H1 (cell line): ENCODE measurements at regions not wholly inside any gene's neighbourhood (a gene's known extent, or its start where the extent isn't known, plus 50 kb on each side); places are given as distances from the start of the nearest gene placed in this dataset.
A peak's percentile ranks its signal among the peaks of the same experiment; 100 is the strongest.

Source experiments
- CTCF ChIA-PET: fragments of 300-600 bp; sonication (Branson Sonifier 250); formaldehyde crosslinking; loops from one replicate; lab custom pipeline; 2021; ENCODE audit not compliant: partially characterized antibody; lab: Charles Lee
- POLR2A ChIA-PET: fragments of 300-600 bp; sonication (Branson Sonifier 250); formaldehyde crosslinking; loops from one replicate; lab custom pipeline; 2021; ENCODE audit warnings: inconsistent platforms; ENCODE audit not compliant: partially characterized antibody; lab: Charles Lee
- DNase-seq, 2 experiments: peaks; one replicate each; pipeline versions ENCODE4 v3.0.0 to v3.0.0-alpha.2; 2010 to 2022; ENCODE audit warnings: low spot score in 2 of 2, low read depth in 1 of 2, mixed read lengths in 1 of 2
- FAIRE-seq: peaks from 2 replicates; lab custom pipeline; 2011; peaks lifted over from hg19 to GRCh38; lab: Jason Lieb, UNC
- H2AFZ ChIP-seq: 2 replicates; pipeline ENCODE4 v1.8.1; 2012; ENCODE audit warnings: low read length, inconsistent platforms
- H2AK5ac ChIP-seq: 2 replicates; pipeline ENCODE4 v1.6.1; 2013; ENCODE audit warnings: low read depth, low read length
- H2BK120ac ChIP-seq: replicated peaks from 2 replicates; pipeline ENCODE3; 2013; ENCODE audit warnings: low read depth, low read length, inconsistent platforms
- H2BK12ac ChIP-seq: 2 replicates; pipeline ENCODE4 v1.6.1; 2013; ENCODE audit warnings: low read depth, low read length
- H2BK15ac ChIP-seq: 2 replicates; pipeline ENCODE4 v1.6.1; 2013; ENCODE audit warnings: low read length
- H2BK20ac ChIP-seq: 2 replicates; pipeline ENCODE4 v1.6.1; 2013; ENCODE audit warnings: low read length
- H2BK5ac ChIP-seq: 2 replicates; pipeline ENCODE4 v1.6.1; 2013; ENCODE audit warnings: low read depth, low read length
- H3K14ac ChIP-seq: 2 replicates; pipeline ENCODE4 v1.6.1; 2013; ENCODE audit warnings: inconsistent platforms; ENCODE audit not compliant: insufficient read length
- H3K18ac ChIP-seq: 2 replicates; pipeline ENCODE4 v1.6.1; 2013; ENCODE audit warnings: low read length; ENCODE audit errors: extremely low read depth
- H3K23ac ChIP-seq: 2 replicates; pipeline ENCODE4 v1.6.1; 2013; ENCODE audit warnings: inconsistent platforms; ENCODE audit not compliant: insufficient read length
- H3K23me2 ChIP-seq: 2 replicates; pipeline ENCODE4 v1.6.1; 2013; ENCODE audit warnings: low read depth, low read length
- H3K27ac ChIP-seq: 2 replicates; pipeline ENCODE4 v1.6.1; 2011; ENCODE audit warnings: low read depth, low read length, inconsistent platforms
- H3K27me3 ChIP-seq, 4 experiments: replicated peaks in 1 of 4; 1 replicate in 1 of 4; 2 replicates in 3 of 4; pipeline versions ENCODE4 v1.6.1 to v1.8.1; 2011 to 2013; ENCODE audit warnings: low read length in 3 of 4, mild to moderate bottlenecking in 3 of 4, inconsistent platforms in 2 of 4, mixed read lengths in 2 of 4, moderate library complexity in 1 of 4; ENCODE audit not compliant: control insufficient read depth in 3 of 4, insufficient read depth in 3 of 4; ENCODE audit errors: extremely low read depth in 1 of 4
- H3K36me3 ChIP-seq, 4 experiments: 2 replicates each; pipeline versions ENCODE4 v1.6.1 to v1.8.1; 2011 to 2013; ENCODE audit warnings: mild to moderate bottlenecking in 4 of 4, low read length in 3 of 4, moderate library complexity in 2 of 4, control low read depth in 1 of 4, inconsistent platforms in 1 of 4; ENCODE audit not compliant: insufficient read depth in 4 of 4, control insufficient read depth in 2 of 4
- H3K4ac ChIP-seq: replicated peaks from 2 replicates; pipeline ENCODE3; 2013; ENCODE audit warnings: low read length, low read depth, mixed read lengths, inconsistent platforms; ENCODE audit not compliant: insufficient read length
- H3K4me1 ChIP-seq, 4 experiments: replicated peaks in 1 of 4; 1 replicate in 1 of 4; 2 replicates in 3 of 4; pipeline versions ENCODE4 v1.6.1 to v1.8.1; 2011 to 2013; ENCODE audit warnings: low read length in 3 of 4, inconsistent platforms in 2 of 4, mixed read lengths in 1 of 4; ENCODE audit not compliant: insufficient read depth in 4 of 4, control insufficient read depth in 3 of 4
- H3K4me2 ChIP-seq, 2 experiments: 2 replicates each; pipeline versions ENCODE4 v1.6.1 to v1.8.1; 2011 to 2013; ENCODE audit warnings: low read depth in 2 of 2, low read length in 2 of 2, control low read depth in 1 of 2, inconsistent platforms in 1 of 2, mild to moderate bottlenecking in 1 of 2; ENCODE audit not compliant: insufficient read depth in 1 of 2
- H3K4me3 ChIP-seq, 4 experiments: fragments of 200-600, 300-600 bp in 1 of 4; sonication (generic), shearing (Covaris generic), sonication (Bioruptor Twin) in 1 of 4; 2 replicates each; pipeline versions ENCODE4 v1.5.1 to v1.8.1; 2011 to 2016; ENCODE audit warnings: low read length in 4 of 4, low read depth in 3 of 4, control low read depth in 2 of 4, inconsistent platforms in 2 of 4, mild to moderate bottlenecking in 2 of 4, mixed read lengths in 1 of 4, moderate library complexity in 1 of 4; ENCODE audit not compliant: insufficient read depth in 2 of 4; ENCODE audit errors: extremely low read depth in 1 of 4
- H3K56ac ChIP-seq: replicated peaks from 2 replicates; pipeline ENCODE3; 2013; ENCODE audit warnings: low read depth, mild to moderate bottlenecking, mixed read lengths, low read length, inconsistent platforms; ENCODE audit not compliant: insufficient read length
- H3K79me1 ChIP-seq: 2 replicates; pipeline ENCODE4 v1.6.1; 2013; ENCODE audit warnings: low read depth, low read length, control low read depth
- H3K79me2 ChIP-seq, 2 experiments: 2 replicates each; pipeline versions ENCODE4 v1.6.1 to v1.8.1; 2012 to 2013; ENCODE audit warnings: low read length in 2 of 2, mild to moderate bottlenecking in 2 of 2, inconsistent platforms in 1 of 2; ENCODE audit not compliant: insufficient read depth in 2 of 2, control insufficient read depth in 1 of 2
- H3K9ac ChIP-seq, 4 experiments: replicated peaks in 1 of 4; 1 replicate in 1 of 4; 2 replicates in 3 of 4; pipeline versions ENCODE4 v1.6.1 to v1.8.1; 2011 to 2013; ENCODE audit warnings: low read depth in 3 of 4, low read length in 3 of 4, control low read depth in 2 of 4, mild to moderate bottlenecking in 2 of 4, moderate library complexity in 2 of 4, inconsistent platforms in 1 of 4; ENCODE audit errors: extremely low read depth in 1 of 4
- H3K9me3 ChIP-seq, 2 experiments: 2 replicates each; pipeline versions ENCODE4 v1.6.1 to v1.8.1; 2012 to 2013; ENCODE audit warnings: mild to moderate bottlenecking in 2 of 2, moderate library complexity in 2 of 2, control low read depth in 1 of 2, inconsistent platforms in 1 of 2, low read depth in 1 of 2, low read length in 1 of 2, mixed read lengths in 1 of 2; ENCODE audit not compliant: insufficient read depth in 2 of 2
- H4K20me1 ChIP-seq, 2 experiments: replicated peaks in 1 of 2; 2 replicates each; pipeline versions ENCODE3 to v1.8.1; 2011 to 2013; ENCODE audit warnings: inconsistent platforms in 2 of 2, low read length in 2 of 2, mild to moderate bottlenecking in 1 of 2; ENCODE audit not compliant: insufficient read depth in 2 of 2, control insufficient read depth in 1 of 2
- H4K5ac ChIP-seq: 2 replicates; pipeline ENCODE4 v1.6.1; 2013; ENCODE audit warnings: low read length, low read depth, mixed read lengths, inconsistent platforms; ENCODE audit not compliant: insufficient read length
- H4K8ac ChIP-seq: 2 replicates; pipeline ENCODE4 v1.8.0; 2013; ENCODE audit warnings: mild to moderate bottlenecking, moderate library complexity, low read length, inconsistent platforms; ENCODE audit not compliant: insufficient read depth; ENCODE audit errors: extremely low read depth
- H4K91ac ChIP-seq: replicated peaks from 2 replicates; pipeline ENCODE3; 2013; ENCODE audit warnings: low read length, mixed read lengths, inconsistent platforms; ENCODE audit not compliant: insufficient read length
- BACH1 ChIP-seq: IDR thresholded peaks from 2 replicates; pipeline ENCODE4 v1.6.1; 2012; ENCODE audit warnings: low read length, improper control_type of control experiment
- CHD1 ChIP-seq: IDR thresholded peaks from 2 replicates; pipeline ENCODE4 v1.6.1; 2012; ENCODE audit warnings: low read depth, low read length, improper control_type of control experiment
- CREB1 ChIP-seq: IDR thresholded peaks from 2 replicates; pipeline ENCODE4 v1.6.1; 2012; ENCODE audit warnings: inconsistent platforms
- FOSL1 ChIP-seq: IDR thresholded peaks from 2 replicates; pipeline ENCODE4 v1.6.1; 2011; ENCODE audit warnings: mild to moderate bottlenecking, low read depth, low read length, moderate library complexity; ENCODE audit not compliant: insufficient read depth
- HDAC2 ChIP-seq, 2 experiments: fragments of 300-600 bp in 1 of 2; sonication (generic) in 1 of 2; IDR thresholded peaks; 2 replicates each; pipeline ENCODE4 v1.6.1; 2011 to 2012; ENCODE audit warnings: low read depth in 2 of 2, low read length in 2 of 2, mild to moderate bottlenecking in 2 of 2, moderate library complexity in 2 of 2, borderline replicate concordance in 1 of 2, inconsistent platforms in 1 of 2
- HDAC6 ChIP-seq: IDR thresholded peaks from one replicate; pipeline ENCODE4 v1.7.1; 2012; ENCODE audit warnings: low read depth, mild to moderate bottlenecking, inconsistent platforms, low read length, moderate library complexity
- KDM1A ChIP-seq: fragments of 200-600, 300-600 bp; sonication (generic); IDR thresholded peaks from 2 replicates; pipeline ENCODE4 v1.7.1; 2016; ENCODE audit warnings: mild to moderate bottlenecking, low read length, borderline replicate concordance
- PHF8 ChIP-seq: fragments of 200-600 bp; sonication (generic); conservative IDR thresholded peaks from 2 replicates; pipeline ENCODE4 v1.7.1; 2012; ENCODE audit warnings: low read depth, mild to moderate bottlenecking, inconsistent platforms, low read length, moderate library complexity
- POU5F1 ChIP-seq: IDR thresholded peaks from 2 replicates; pipeline ENCODE4 v1.6.1; 2011; ENCODE audit warnings: low read depth, mild to moderate bottlenecking, low read length, moderate library complexity
- RBBP5 ChIP-seq: IDR thresholded peaks from 2 replicates; pipeline ENCODE4 v1.7.1; 2012; ENCODE audit warnings: low read depth, mild to moderate bottlenecking, inconsistent platforms, low read length, moderate library complexity, borderline replicate concordance
- RXRA ChIP-seq: IDR thresholded peaks from 2 replicates; pipeline ENCODE4 v1.6.1; 2011; ENCODE audit warnings: low read depth, mild to moderate bottlenecking, low read length, moderate library complexity; ENCODE audit not compliant: insufficient read depth
- TAF1 ChIP-seq: IDR thresholded peaks from 2 replicates; pipeline ENCODE4 v1.6.1; 2011; ENCODE audit warnings: mild to moderate bottlenecking, low read depth, low read length
- TCF12 ChIP-seq: IDR thresholded peaks from 2 replicates; pipeline ENCODE4 v1.6.1; 2011; ENCODE audit warnings: low read depth, mild to moderate bottlenecking, low read length
- YY1 ChIP-seq: IDR thresholded peaks from 2 replicates; pipeline ENCODE4 v1.6.1; 2011; ENCODE audit warnings: low read depth, mild to moderate bottlenecking, low read length
- WGBS, 2 experiments: shearing (Covaris generic) in 1 of 2; methylation state at CpG; one replicate each; pipeline versions ENCODE4 v1.1.6 to v1.1.7; 2013 to 2015; ENCODE audit warnings: low lambda C conversion rate in 2 of 2, mixed read lengths in 2 of 2, inconsistent platforms in 1 of 2, low coverage in 1 of 2, missing lambda C conversion rate in 1 of 2; ENCODE audit not compliant: insufficient replicate concordance in 2 of 2, insufficient coverage in 1 of 2, insufficient read length in 1 of 2; ENCODE audit errors: extremely low coverage in 1 of 2, missing lambda C conversion rate in 1 of 2; 5-methylcytosine and 5-hydroxymethylcytosine counted together
- TF ChIP-seq, protein P1 (sequence below): IDR thresholded peaks from 2 replicates; pipeline ENCODE4 v1.6.1; 2011; ENCODE audit warnings: low read depth, mild to moderate bottlenecking, low read length; ENCODE audit not compliant: insufficient read depth

DNA sequence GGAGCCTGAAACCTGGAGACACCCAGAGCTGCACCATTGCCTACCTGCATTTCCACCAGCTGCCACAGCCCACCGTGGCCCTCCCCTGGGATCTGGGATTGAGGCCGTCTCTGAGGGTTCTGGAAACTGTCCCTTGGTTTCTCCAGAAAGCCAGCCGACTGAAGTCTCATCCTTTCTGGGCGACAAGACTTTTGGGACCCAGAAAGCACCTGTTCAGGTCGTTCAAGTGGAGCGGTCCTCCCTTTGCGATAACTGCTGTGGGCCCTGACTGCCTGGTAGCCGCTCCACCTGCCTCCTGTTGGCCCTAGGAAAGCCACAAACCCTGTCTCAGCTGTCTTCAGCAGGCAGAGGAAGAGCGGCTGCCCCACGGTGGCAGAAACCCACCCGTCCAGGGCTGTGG lies 346.0 kb upstream of the MKI67 start:
- Histone ChIP-seq H4K20me1 (peaks cover 0 to 6% of the 10 kb centered on the region in 2 experiments), H3K4me1 (no peaks in the 10 kb centered on the region), H3K36me3 (no peaks in the 10 kb centered on the region), H3K9me3 (no peaks in the 10 kb centered on the region), H2BK120ac (no peak overlapping the region), H3K79me1 (no peaks in the 10 kb centered on the region), H3K79me2 (no peaks in the 10 kb centered on the region; a peak in 1 of 4 replicates), H3K23me2 (peaks cover 8% of the 10 kb centered on the region; the same call in 1 of the 2 replicates), H3K23ac (no peak overlapping the region), H2AK5ac (no peak overlapping the region), H2BK20ac (no peak overlapping the region), H4K91ac (no peak overlapping the region), H3K27me3 (no peaks in the 10 kb centered on the region), H2AFZ (no peak overlapping the region), H2BK15ac (no peak overlapping the region), H3K56ac (peak overlapping the region; percentile 10), H3K4ac (no peak overlapping the region), H2BK12ac (no peak overlapping the region), H3K14ac (no peak overlapping the region), H4K8ac (no peak overlapping the region), H3K4me3 (no peak overlapping the region), H3K27ac (no peak overlapping the region), H2BK5ac (no peak overlapping the region), H3K9ac (no peak overlapping the region), H4K5ac (no peak overlapping the region), H3K18ac (no peak overlapping the region), H3K4me2 (no peak overlapping the region)
- CTCF ChIA-PET: no interaction called here
- FAIRE-seq: no peak
- no peak for DNase-seq
- POLR2A ChIA-PET: no interaction called here
- 88% methylated on average over 11 of the region's 11 CpGs; no CpG with 5 or more reads in 1 of the 2 experiments for WGBS, 2 experiments
- TF ChIP-seq PHF8: no peak
- no peak for TF ChIP-seq BACH1
- TF ChIP-seq CHD1: no peak
- TF ChIP-seq TAF1: no peak
- no peak for TF ChIP-seq YY1
- no peak for TF ChIP-seq FOSL1
- TF ChIP-seq HDAC6: no peak
- no peak for TF ChIP-seq RBBP5
- TF ChIP-seq, protein P1, sequence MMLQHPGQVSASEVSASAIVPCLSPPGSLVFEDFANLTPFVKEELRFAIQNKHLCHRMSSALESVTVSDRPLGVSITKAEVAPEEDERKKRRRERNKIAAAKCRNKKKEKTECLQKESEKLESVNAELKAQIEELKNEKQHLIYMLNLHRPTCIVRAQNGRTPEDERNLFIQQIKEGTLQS: no peak
- TF ChIP-seq HDAC2 (IDR thresholded peaks at IDR 0.05; ENCODE audit: borderline replicate concordance in 1 of 2, low read depth in 2 of 2, low read length in 2 of 2): no peak
- TF ChIP-seq KDM1A: no peak
- TF ChIP-seq POU5F1: no peak
- TF ChIP-seq TCF12: no peak
- no peak for TF ChIP-seq CREB1
- TF ChIP-seq RXRA: no peak
